Left ventricle myocardium superior (tissue), 1 donor: ENCODE measurements at regions not wholly inside any gene's neighbourhood (a gene's known extent, or its start where the extent isn't known, plus 50 kb on each side); places are given as distances from the start of the nearest gene placed in this dataset.
"Not testable (repeated sequence)": the region's sequence is repeated elsewhere in the genome, so short reads cannot be mapped to it uniquely, and the experiment has no call there.

Source experiments
- ATAC-seq: fragments of 200-7000 bp; cut with Tn5 transposase; one replicate; pipeline ENCODE4 v1.9.1; 2020; ENCODE audit warnings: mild to moderate bottlenecking, moderate library complexity
- DNase-seq: peaks from one replicate; pipeline ENCODE4 v3.0.0-alpha.2; 2020
- intact Hi-C: fragments of 100-400 bp; cut with micrococcal nuclease; formaldehyde crosslinking; loops from one replicate; pipeline ENCODE4 v1.11.0; 2022
- donor health status: DM: no; HTN: yes; CAD: no; lungs with severe emphysema.

DNA sequence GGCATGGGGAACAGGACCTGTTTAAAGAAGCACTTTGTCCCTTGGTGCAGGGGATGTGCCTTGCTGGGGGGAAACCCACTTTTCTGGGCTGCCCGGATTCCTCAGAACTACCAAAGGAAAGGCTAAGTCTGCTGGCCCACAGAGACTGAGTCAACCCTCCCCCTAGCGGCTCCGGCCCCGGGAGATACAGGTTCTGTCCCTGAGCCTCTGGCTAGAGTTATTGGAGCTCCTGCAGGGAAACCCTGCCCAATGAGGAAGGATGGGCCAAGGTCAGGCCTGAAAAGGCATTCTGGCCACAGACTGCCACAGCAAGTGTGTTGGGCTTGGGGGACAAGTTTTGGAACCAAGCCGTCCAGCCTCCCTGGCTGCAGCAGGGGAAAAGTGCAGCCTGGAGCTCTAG lies 490.9 kb upstream of the ACTRT1 start:
- ATAC-seq: no peak

DNA sequence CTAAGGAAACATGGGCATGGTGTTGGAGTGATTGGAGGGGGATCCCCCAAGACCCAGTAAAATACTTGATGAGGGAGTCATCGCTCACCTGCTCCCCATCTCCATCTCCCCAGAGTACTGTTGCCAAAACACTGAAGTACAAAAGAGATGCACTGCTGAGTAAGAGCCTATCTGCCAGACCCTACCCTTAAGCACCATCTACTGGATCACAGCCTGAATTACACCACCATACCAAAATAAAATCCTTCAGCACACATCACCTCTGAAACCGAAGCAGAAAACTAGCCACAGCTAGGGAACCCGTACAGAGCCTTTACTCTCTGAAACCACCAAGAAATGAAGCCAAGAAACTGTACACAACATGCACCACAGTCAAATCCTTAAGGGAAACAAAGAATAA lies 466.3 kb upstream of the ACTRT1 start:
- ATAC-seq (no peak), DNase-seq (no peak)
- intact Hi-C loops: no loop called here

More for the DNA sequence above, 490.9 kb upstream of the ACTRT1 start:
- intact Hi-C loops: no loop called here
- no peak for DNase-seq

DNA sequence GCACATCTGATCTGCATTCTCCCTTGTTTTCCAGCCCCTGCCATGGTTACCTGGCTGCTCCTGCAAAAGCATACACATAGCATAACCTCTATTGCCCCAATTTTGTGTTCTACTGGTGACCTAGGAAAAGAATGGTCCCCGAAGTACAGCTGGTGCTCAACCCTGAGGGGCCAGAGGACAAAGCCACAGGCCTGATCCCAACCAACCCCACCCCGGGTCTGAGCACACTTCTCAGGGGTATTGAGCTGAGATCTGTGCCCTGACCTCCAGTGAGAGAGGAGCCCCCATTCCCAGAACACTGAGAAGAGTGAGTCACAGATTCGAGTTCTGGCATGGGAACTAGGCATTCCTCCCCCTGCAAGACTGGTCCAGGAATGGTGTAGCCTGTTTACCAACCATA lies 465.5 kb upstream of the ACTRT1 start:
- ATAC-seq: no peak
- intact Hi-C loops: no loop called here
- DNase-seq: no peak

DNA sequence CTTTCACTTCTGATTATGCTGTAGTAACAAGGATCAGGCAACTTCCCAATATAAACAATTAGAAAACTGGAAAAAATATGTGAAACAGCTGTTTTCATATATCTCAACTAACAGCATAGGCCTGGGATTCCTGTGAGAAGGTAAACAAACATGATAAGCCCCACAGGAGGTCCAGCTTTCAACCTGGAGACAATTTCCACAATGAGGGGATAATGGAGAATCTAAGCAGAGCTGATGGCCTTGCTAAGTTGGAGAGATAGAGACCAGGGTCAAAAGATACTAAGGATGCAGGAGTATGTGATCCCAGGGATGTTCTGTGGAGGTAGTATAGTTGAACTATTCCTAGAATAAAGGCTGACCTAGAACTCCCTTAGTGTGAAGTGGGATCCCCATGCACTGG lies 452.3 kb upstream of the ACTRT1 start:
- intact Hi-C loops: no loop called here
- DNase-seq: no peak
- no peak for ATAC-seq

DNA sequence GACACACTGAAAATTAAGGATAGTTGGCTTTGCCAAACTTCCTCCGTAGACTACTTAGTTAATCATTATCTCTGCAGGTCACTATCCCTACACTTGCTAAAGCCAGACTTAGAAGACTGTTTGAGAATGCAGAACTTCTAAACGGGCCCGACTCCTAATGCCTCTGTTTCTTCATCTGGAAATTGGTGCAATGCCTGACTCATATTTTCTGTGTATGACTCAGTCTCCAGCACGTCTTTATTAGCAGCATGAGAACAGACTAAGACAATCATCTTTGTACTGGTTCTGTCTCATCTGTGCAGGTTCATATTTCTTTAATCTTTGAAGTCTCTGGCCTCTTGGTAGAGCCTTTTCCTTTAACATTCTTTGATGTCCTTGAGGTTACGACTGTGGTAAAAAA lies 411.9 kb upstream of the ACTRT1 start:
- intact Hi-C loops: no loop called here
- ATAC-seq (no peak), DNase-seq (no peak)

DNA sequence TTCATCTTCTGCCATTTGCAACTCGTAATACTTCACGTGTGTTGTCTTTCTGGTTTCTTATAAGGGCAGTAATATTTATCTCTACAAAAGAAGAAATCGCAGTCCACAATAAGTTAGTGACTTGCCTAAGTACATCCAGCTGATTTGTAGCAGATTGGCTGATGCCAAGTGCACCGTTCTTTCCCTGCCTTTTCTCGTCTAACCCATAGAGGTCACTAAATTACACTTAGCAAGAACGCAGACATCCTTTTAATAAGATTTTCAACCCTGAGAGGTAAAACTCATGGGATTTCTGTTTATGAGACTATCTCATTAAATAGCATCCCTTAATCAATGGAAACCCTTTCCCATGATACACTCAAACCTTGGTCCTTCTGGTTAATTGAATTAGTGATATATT lies 408.6 kb upstream of the ACTRT1 start:
- intact Hi-C loops: no loop called here
- no peak for ATAC-seq
- DNase-seq: no peak

DNA sequence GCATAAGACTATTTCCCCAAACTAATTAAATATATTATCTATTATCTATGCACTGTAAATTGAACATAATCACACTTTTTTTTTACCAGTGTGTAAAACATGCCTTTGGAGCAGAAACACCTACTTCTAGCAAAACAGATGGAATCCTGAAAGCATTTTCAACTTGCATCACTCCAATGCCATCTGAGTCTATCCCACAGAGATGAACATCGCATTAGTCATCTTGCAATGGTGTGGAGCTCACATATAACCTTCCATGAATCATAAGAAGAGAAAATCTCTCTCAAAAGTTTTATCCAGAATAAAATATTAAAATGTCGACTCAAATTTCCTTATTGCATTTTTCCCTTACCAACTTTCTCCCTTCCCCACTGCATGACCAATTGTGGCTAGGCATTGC lies 406.7 kb upstream of the ACTRT1 start:
- intact Hi-C loops: no loop called here
- no peak for ATAC-seq
- DNase-seq: no peak

DNA sequence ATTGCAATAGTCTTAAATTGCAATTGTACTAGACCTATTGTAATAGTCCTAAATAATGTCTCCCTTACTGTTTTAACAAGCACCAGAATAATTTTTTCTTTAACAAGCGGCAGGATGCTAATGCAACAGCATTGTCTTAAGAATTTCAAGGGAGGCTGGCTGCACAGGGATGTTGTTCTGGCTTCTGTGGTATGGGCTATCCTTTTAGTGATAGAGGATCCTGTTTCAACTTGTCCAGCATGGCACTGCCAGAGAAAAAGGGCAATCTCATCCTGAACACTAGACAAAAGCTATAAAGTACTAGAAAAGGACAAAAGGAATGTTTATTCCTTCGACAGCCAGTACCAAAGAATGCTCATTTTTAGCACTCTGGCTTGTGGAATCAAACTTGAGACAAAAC lies 405.5 kb upstream of the ACTRT1 start:
- DNase-seq (no peak), ATAC-seq (no peak)
- intact Hi-C loops: no loop called here

DNA sequence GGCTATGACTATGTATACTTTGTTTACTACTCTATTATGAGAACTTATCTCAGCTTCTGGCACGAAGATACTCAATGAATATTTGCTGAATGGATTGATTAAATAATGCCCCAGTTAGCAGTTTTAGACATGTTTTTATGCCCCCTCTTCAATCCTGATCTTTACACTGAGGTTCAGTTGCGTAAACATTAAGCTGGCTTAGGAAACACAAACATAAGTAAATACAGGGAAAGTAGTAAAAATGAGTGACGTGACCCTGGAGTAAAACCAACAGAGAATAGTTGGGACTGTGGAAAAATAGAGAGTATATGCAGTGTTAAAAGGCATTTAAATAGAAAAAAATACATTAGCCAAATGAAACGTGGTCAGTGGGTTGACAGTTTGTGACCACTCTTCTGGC lies 387.0 kb upstream of the ACTRT1 start:
- no peak for DNase-seq
- intact Hi-C loops: no loop called here
- ATAC-seq: no peak

DNA sequence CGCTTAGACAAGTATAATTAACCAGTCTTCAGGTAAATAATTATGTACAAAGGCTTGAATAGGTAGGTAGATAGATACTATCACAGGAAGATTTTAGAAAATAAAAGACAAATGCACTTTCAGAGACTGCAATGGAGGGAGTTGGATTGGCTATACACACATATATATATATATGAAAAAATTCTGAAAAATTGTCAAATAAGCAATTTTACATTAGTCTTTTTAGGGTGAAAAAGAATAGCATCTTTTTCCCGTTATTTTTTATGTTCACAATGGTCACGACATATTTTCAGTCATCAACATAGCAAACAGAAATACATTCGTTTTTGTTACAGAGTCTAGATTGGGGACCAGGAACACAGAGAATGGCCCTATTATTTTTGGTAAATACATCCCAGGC lies 385.9 kb upstream of the ACTRT1 start:
- intact Hi-C loops: no loop called here
- DNase-seq: no peak
- ATAC-seq: no peak

DNA sequence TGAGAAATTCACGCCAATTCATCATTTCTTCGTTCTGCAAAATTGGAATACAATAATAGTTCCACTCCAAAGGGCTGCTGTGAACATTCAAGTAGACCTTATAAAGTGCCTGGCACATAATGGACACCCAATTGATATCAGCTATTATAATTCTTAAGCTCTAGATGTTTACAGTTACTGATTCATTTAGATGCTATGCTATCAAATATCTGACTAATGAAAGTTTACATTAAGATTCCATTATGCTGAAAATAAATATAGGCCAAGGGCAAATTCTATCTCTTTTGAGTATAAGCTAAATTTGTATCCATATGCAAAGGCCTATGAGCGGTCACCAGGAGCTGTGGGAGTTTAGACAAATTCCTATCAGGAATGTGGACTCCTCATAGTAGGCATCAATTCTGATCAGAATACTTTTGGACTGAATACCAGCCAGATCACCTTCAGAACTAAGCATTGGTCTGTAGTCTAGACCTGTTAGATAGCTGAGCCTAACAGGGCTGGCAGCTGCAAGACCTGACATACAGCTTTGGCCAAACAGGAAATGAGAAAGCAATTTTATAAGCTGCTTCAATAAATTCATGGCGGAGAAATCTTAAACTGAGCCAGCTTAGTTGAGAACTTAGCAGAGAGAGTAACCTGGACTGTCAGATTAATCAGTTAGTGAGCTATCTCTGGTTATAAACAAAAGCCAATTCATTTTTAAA lies 384.3 kb upstream of the ACTRT1 start:
- ATAC-seq (no peak), DNase-seq (no peak)
- intact Hi-C loops: no loop called here

DNA sequence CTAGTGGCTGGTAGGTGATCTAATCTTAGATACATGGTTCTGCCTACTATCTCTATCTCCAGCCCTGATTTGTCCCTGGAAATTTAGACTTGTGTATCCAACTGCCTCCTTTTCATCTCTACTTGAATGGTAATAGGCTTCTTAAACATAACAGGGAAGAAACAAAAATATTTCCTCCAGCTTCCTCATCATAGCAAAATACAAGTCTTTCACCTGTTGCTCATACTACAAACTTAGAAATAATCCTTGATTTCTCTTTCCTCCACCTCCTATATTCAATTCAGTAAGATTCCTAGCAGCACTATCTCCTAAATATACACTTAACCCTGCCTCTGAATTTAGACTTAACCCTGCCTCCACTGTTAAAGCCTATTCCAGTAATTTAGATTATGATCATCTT lies 373.3 kb upstream of the ACTRT1 start:
- intact Hi-C loops: no loop called here
- no peak for DNase-seq
- no peak for ATAC-seq

DNA sequence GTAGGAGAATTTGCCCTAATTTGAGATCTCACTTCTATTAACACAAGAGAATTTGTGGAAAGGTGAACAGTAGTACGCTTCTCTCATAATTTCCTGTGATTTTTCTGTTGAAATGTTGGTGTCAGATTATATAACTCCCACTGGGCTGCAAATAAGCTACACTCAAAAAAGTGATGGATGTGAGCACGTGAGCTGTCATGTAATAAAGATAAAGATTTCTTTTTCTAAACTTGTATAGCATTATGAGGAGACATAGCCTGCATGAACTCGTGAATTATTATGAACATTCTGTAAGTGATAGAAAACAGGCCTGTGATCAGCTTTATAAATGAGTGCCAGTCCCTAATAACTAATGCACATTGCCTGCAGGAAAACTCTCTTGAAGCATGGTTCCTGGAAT lies 356.6 kb upstream of the ACTRT1 start:
- no peak for DNase-seq
- intact Hi-C loops: no loop called here
- no peak for ATAC-seq

DNA sequence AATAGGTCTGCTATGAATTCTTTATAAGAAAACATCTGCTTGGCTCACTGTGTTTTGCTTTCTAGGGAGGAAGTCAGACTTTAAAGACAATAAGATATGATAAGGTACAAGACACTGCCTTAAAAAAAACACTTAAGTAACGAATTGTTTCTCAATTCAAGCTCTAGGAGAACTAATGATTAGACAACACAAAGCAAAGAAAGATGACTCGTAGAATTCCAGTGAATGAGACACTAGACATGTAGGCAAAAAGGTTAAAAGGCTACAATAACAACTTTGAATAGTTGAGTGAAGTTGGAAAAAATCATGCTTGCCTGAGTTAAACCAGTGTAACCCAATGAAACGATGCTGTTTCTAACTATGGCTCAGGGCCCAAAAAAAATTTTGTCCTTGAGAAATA lies 344.4 kb upstream of the ACTRT1 start:
- ATAC-seq (no peak), DNase-seq (no peak)
- intact Hi-C loops: no loop called here

DNA sequence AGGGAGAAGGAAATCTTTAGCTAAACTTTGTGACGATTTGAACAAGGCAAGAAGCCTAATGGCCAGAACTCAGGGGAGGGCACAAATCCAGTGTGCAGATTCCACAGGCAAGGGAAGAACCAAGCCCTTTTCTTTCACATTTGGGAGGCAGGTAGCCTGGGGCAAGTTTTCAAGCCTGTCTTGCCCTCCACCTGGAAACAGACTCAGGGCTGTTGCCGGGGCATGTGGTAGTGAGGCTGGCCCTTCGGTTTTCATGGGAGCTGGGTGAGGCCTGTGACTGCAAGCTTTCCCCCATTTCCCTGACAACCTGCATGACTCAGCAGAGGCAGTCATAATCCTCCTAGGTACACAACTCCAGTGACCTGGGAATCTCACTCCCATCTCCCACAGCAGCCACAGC lies 331.6 kb upstream of the ACTRT1 start:
- ATAC-seq, intact Hi-C loops, DNase-seq: not testable (repeated sequence)

DNA sequence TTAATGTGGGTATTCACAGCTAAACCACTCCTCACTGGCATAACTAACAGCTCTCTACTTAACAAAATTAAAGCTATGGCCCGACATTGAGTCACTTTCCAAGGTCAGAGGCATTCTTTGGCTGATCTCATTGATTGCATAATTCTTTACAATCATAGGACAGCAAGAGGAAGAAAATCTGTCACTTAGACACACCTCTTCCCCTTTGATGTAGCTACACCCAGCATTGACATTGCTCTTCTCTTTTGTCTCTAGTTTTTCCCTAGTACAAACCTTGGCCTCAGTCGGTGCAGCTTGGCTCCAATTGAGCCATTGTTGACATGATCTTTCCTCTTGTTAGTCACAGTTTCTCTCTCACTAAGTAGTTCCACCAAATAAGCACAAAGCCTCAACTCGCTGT lies 313.3 kb upstream of the ACTRT1 start:
- no peak for DNase-seq
- no peak for ATAC-seq
- intact Hi-C loops: no loop called here

DNA sequence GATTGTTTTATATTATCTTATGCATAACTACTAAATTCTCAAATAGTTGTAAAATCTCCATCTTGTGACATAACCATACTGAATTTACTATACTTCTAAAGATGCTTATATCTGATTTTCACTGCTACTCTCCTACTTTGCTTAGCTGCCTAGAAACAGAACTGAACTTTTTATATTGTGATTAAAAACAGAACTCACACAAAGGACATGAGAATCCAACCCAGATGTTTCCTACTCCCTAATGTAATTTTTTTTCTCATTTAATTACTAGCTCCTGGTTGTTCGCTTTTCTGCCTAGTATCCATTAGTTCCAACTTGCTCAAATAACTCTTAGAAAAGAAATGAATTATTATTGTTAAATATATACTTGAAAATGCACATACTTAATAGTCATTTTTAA lies 283.5 kb upstream of the ACTRT1 start:
- DNase-seq (no peak), ATAC-seq (no peak)
- intact Hi-C loops: no loop called here

DNA sequence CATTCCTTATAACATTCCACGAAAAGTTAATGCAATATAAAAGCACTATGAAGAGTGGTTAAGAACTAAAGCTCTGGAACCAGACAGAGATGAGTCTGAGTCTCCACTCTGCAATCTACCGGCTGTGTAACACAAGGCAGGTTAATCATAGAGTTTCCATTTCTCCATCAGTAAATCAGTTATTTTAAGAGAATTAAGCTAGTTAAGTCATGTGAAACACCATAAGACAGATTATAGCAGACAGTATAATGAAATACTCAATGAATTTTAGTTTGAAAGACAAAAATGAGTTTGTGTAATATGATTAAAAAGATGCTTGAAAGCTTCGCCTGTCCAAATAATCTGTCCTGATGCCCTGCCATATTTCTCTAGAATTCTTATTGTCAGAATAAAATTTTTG lies 282.6 kb upstream of the ACTRT1 start:
- DNase-seq: no peak
- no peak for ATAC-seq
- intact Hi-C loops: no loop called here

DNA sequence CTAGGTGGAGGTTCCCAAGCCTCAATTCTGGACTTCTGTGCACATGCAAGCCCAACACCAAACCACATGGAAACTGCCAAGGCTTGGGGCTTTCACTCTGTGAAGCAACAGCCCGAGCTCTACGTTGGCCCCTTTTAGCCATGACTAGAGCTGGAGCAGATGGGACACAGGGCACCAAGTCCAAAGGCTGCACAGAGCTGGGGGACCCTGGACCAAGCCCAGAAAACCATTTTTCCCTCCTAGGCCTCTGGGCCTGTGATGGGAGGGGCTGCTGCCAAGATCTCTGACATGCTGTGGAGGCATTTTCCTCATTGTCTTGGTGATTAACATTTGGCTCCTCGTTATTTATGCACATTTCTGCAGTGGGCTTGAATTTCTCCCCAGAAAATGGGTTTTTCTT lies 258.7 kb upstream of the ACTRT1 start:
- DNase-seq: no peak
- no peak for ATAC-seq
- intact Hi-C loops: no loop called here

DNA sequence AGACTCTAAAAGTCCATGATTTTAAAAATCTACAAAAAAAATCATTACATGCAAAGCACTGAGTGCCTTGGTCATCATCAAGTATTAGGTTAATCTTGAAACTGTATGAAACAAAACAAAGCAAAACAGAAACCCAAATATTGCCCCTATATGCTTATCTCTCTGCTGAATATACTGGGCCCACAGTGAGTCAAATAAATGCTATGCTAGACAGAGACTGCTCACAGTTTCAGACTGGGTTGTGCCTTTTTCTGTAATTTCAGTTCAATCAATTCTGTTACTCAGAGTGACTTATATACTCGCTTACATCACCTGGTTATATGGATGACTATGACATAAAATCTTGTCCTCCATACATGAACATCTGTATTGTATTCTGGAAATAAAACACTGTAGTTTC lies 257.1 kb upstream of the ACTRT1 start:
- intact Hi-C loops: no loop called here

DNA sequence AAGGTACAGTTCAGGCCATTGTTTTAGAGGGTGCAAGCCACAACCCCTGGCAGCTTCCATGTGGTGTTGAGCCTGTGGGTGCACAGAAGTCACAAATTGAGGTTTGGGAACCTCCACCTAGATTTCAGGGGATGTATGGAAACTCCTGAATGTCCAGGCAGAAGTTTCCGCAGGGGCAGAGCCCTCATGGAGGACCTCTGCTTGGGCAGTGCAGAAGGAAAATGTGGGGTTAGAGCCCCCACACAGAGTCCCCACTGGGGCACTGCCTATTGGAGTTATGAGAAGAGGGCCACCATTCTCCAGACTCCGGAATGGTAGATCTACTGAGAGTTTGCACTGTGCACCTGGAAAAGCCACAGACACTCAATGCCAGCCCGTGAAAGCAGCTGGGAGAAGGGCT lies 242.0 kb upstream of the ACTRT1 start:
- intact Hi-C loops: no loop called here
- DNase-seq: no peak

More for the DNA sequence above, 257.1 kb upstream of the ACTRT1 start:
- DNase-seq (no peak), ATAC-seq (no peak)

DNA sequence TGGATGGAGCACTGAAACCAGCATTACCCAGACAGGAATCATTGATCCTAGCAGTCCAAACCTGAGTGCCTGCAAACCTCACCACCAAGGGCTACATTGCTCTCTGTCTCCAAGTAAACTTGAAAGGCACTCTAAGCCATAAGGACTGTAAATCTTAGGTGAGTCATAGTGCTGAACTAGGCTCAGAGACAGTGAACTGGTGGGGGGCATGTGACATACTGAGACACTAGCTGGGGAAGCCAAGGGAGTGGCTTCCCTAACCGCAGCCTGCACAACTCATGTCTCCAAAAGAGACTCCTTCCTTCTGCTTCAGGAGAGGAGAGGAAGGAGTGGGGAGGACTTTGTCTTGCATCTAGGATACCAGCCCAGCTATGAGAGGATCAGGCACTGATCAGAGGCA lies 235.5 kb upstream of the ACTRT1 start:
- no peak for DNase-seq
- intact Hi-C loops: no loop called here
- ATAC-seq: no peak

More for the DNA sequence above, 242.0 kb upstream of the ACTRT1 start:
- no peak for ATAC-seq
